ENCODE measurements at regions not wholly inside any gene's neighbourhood (a gene's known extent, or its start where the extent isn't known, plus 50 kb on each side); places are given as distances from the start of the nearest gene placed in this dataset.

DNA sequence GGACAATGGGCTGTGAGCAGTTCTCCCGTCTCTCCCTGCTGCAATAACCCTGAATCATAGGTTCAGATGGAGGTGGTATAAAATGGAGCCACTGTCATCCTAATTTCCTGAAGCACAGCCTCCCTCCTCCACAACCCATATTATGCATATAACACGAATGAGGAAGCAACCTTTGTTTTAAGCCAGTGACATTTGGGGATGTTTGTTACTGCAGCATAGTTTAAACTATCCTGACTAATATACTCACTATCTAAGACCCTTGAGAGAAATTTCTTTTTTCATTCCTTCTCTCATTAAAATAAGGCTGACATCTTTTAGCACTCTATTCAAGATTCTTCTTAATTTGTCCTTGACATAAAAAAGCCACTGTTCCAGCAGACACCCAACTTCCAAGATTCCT lies 413.4 kb downstream of the SOX9 start:
- TF ChIP-seq, protein P1, sequence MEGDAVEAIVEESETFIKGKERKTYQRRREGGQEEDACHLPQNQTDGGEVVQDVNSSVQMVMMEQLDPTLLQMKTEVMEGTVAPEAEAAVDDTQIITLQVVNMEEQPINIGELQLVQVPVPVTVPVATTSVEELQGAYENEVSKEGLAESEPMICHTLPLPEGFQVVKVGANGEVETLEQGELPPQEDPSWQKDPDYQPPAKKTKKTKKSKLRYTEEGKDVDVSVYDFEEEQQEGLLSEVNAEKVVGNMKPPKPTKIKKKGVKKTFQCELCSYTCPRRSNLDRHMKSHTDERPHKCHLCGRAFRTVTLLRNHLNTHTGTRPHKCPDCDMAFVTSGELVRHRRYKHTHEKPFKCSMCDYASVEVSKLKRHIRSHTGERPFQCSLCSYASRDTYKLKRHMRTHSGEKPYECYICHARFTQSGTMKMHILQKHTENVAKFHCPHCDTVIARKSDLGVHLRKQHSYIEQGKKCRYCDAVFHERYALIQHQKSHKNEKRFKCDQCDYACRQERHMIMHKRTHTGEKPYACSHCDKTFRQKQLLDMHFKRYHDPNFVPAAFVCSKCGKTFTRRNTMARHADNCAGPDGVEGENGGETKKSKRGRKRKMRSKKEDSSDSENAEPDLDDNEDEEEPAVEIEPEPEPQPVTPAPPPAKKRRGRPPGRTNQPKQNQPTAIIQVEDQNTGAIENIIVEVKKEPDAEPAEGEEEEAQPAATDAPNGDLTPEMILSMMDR (IDR thresholded peaks at IDR 0.05) = no peak
- no peak for TF ChIP-seq POLR2A (IDR thresholded peaks at IDR 0.05)

Measured in vagina (tissue), 2 donors.